Endothelial cell of umbilical vein (primary cell): ENCODE measurements at regions not wholly inside any gene's neighbourhood (a gene's known extent, or its start where the extent isn't known, plus 50 kb on each side); places are given as distances from the start of the nearest gene placed in this dataset.

Experiments
- BruUV-seq: library from RNA; stranded (reverse); fragments of 400-500 nt; replicated peaks from 2 replicates; lab custom pipeline; 2021; lab: Mats Ljungman, UMichigan
- CTCF ChIA-PET: fragments of 300-600, 350-600 bp; sonication (Branson Sonifier 250); formaldehyde crosslinking; loops from one replicate; lab custom pipeline; 2021; ENCODE audit warnings: antibody characterized with exemption, inconsistent platforms; lab: Charles Lee
- POLR2A ChIA-PET: fragments of 300-600, 350-600 bp; sonication (Branson Sonifier 250); formaldehyde crosslinking; loops from one replicate; lab custom pipeline; 2021; ENCODE audit warnings: antibody characterized with exemption, inconsistent platforms; lab: Charles Lee
- DNase-seq: peaks from one replicate; pipeline ENCODE4 v3.0.0-alpha.2; 2011; ENCODE audit warnings: low read depth, low spot score
- FAIRE-seq: peaks from 2 replicates; lab custom pipeline; 2011; peaks lifted over from hg19 to GRCh38; lab: Jason Lieb, UNC
- H2AFZ ChIP-seq: 2 replicates; pipeline ENCODE4 v1.6.0; 2012; ENCODE audit warnings: low read depth, low read length, control low read depth, inconsistent platforms
- H3K27ac ChIP-seq: 2 replicates; pipeline ENCODE4 v1.5.1; 2011; ENCODE audit warnings: low read depth, mild to moderate bottlenecking, control low read depth, low read length, moderate library complexity; ENCODE audit not compliant: insufficient read depth
- H3K27me3 ChIP-seq, 2 experiments: 2 replicates each; pipeline versions ENCODE4 v1.6.0 to v1.6.1; 2011; ENCODE audit warnings: low read length in 2 of 2, mixed read lengths in 1 of 2; ENCODE audit not compliant: control insufficient read depth in 2 of 2, insufficient read depth in 2 of 2
- H3K36me3 ChIP-seq, 2 experiments: 2 replicates in 1 of 2; 3 replicates in 1 of 2; pipeline ENCODE4 v1.5.1; 2011; ENCODE audit warnings: low read length in 2 of 2, mild to moderate bottlenecking in 1 of 2, moderate library complexity in 1 of 2; ENCODE audit not compliant: control insufficient read depth in 2 of 2, insufficient read depth in 2 of 2; ENCODE audit errors: extremely low read depth in 1 of 2
- H3K4me1 ChIP-seq: 3 replicates; pipeline ENCODE4 v1.5.1; 2011; ENCODE audit warnings: mild to moderate bottlenecking, low read length; ENCODE audit not compliant: control insufficient read depth, insufficient read depth; ENCODE audit errors: extremely low read depth
- H3K4me2 ChIP-seq: 2 replicates; pipeline ENCODE4 v1.6.1; 2011; ENCODE audit warnings: low read length, control low read depth, mixed read lengths; ENCODE audit not compliant: insufficient read depth
- H3K4me3 ChIP-seq, 3 experiments: fragments of 200-600 bp in 1 of 3; sonication (generic), shearing (Covaris generic) in 1 of 3; replicated peaks in 1 of 3; 2 replicates each; pipeline ENCODE4 v1.5.1; 2011 to 2016; ENCODE audit warnings: control low read depth in 3 of 3, low read length in 3 of 3, mild to moderate bottlenecking in 2 of 3, inconsistent platforms in 1 of 3, low read depth in 1 of 3, moderate library complexity in 1 of 3; ENCODE audit not compliant: insufficient read depth in 1 of 3
- H3K79me2 ChIP-seq: 2 replicates; pipeline ENCODE4 v1.6.0; 2012; ENCODE audit warnings: low read length, inconsistent platforms; ENCODE audit not compliant: control insufficient read depth, insufficient read depth
- H3K9ac ChIP-seq: replicated peaks from 2 replicates; pipeline ENCODE3; 2011; ENCODE audit warnings: low read length, control low read depth; ENCODE audit not compliant: insufficient read depth; ENCODE audit errors: extremely low read depth
- H3K9me1 ChIP-seq: replicated peaks from 3 replicates; pipeline ENCODE4 v1.6.0; 2011; ENCODE audit warnings: mild to moderate bottlenecking, low read length; ENCODE audit not compliant: control insufficient read depth, insufficient read depth; ENCODE audit errors: extremely low read depth
- H3K9me3 ChIP-seq: replicated peaks from 2 replicates; pipeline ENCODE4 v1.5.1; 2012; ENCODE audit warnings: low read length, inconsistent platforms; ENCODE audit not compliant: control insufficient read depth, insufficient read depth
- H4K20me1 ChIP-seq: replicated peaks from 2 replicates; pipeline ENCODE3; 2011; ENCODE audit warnings: mild to moderate bottlenecking, low read length; ENCODE audit not compliant: control insufficient read depth, insufficient read depth; ENCODE audit errors: extremely low read depth
- CTCF ChIP-seq, 2 donors: IDR thresholded peaks; 1 replicate in 1 of 2; 2 replicates in 1 of 2; pipeline ENCODE4 v1.5.1; 2011; ENCODE audit warnings: low read length in 2 of 2, mild to moderate bottlenecking in 2 of 2, moderate library complexity in 2 of 2, control low read depth in 1 of 2, inconsistent platforms in 1 of 2, low read depth in 1 of 2; ENCODE audit not compliant: insufficient read depth in 1 of 2; ENCODE audit errors: extremely low read depth in 1 of 2
- FOS ChIP-seq: IDR thresholded peaks from 2 replicates; pipeline ENCODE4 v1.6.1; 2011; ENCODE audit warnings: mild to moderate bottlenecking, low read length, moderate library complexity, borderline replicate concordance; ENCODE audit not compliant: insufficient read depth
- JUN ChIP-seq: IDR thresholded peaks from 2 replicates; pipeline ENCODE4 v1.6.1; 2011; ENCODE audit warnings: borderline replicate concordance, low read depth; ENCODE audit not compliant: insufficient read length, insufficient read depth
- MAX ChIP-seq: IDR thresholded peaks from 2 replicates; pipeline ENCODE4 v1.6.1; 2011; ENCODE audit not compliant: insufficient read depth, insufficient read length
- MYC ChIP-seq: IDR thresholded peaks from one replicate; pipeline ENCODE4 v1.6.1; 2011; ENCODE audit warnings: mild to moderate bottlenecking, low read depth, low read length
- POLR2A ChIP-seq: IDR thresholded peaks from 2 replicates; pipeline ENCODE4 v1.6.1; 2012; ENCODE audit warnings: low read depth, mild to moderate bottlenecking, control low read depth, low read length
- POLR2AphosphoS5 ChIP-seq: IDR thresholded peaks from 2 replicates; pipeline ENCODE4 v1.6.1; 2012; ENCODE audit warnings: low read depth, mild to moderate bottlenecking, control low read depth, low read length, moderate library complexity; ENCODE audit not compliant: insufficient read depth
- dilution Hi-C: fragments of 300-500 bp; cut with MboI; formaldehyde crosslinking; loops from one replicate; pipeline ENCODE4 v1.15.0; 2019; ENCODE audit warnings: low sequenced_read_pairs; ENCODE audit not compliant: extremely low pct_ligation_motif_present
- intact Hi-C: fragments of 100-400 bp; cut with micrococcal nuclease; formaldehyde crosslinking; loops from one replicate; pipeline ENCODE4 v1.10.0; 2022

- H2AFZ ChIP-seq: peak overlapping the region; percentile 57
- dilution Hi-C loops: no loop called here
These were observed 316.9 kb upstream of the ZEB2 start for GRCh38 chr2:144836635-144837350.

More at GRCh38 chr2:144836635-144837350, 316.9 kb upstream of the ZEB2 start:
- no peak overlapping the region for H3K9ac ChIP-seq
- no peak overlapping the region for H3K4me3 ChIP-seq
- no peaks in the 10 kb centered on the region for H3K36me3 ChIP-seq
- ChIA-PET POLR2A (no interaction called here), CTCF (interaction anchor here (0.7 to 2.1 kb wide), 5 partner anchors 9 to 916 kb away, joined by 3 to 6 read pairs (median 3); no protein-coding TSS in a partner anchor)
- H4K20me1 ChIP-seq: no peaks in the 10 kb centered on the region
- H3K9me3 ChIP-seq: no peaks in the 10 kb centered on the region
- H3K27ac ChIP-seq: peak overlapping the region; percentile 11
- H3K27me3 ChIP-seq: no peaks in the 10 kb centered on the region
- DNase-seq (no peak), FAIRE-seq (peak; percentile 54)
- no TSS peak for BruUV-seq
- TF ChIP-seq JUN (no peak), FOS (no peak), CTCF (IDR thresholded peaks at IDR 0.05; ENCODE audit: extremely low read depth in 1 of 2, insufficient read depth in 1 of 2, low read depth in 1 of 2, low read length in 2 of 2) (no peak), POLR2A (no peak), MAX (no peak), POLR2AphosphoS5 (no peak), MYC (no peak)
- peak overlapping the region; percentile 42 for H3K4me2 ChIP-seq
- no peaks in the 10 kb centered on the region for H3K79me2 ChIP-seq
- intact Hi-C loops: no loop called here
- H3K4me1 ChIP-seq: peaks cover 27% of the 10 kb centered on the region
- H3K9me1 ChIP-seq: no peaks in the 10 kb centered on the region
